ENCODE measurements at regions not wholly inside any gene's neighbourhood (a gene's known extent, or its start where the extent isn't known, plus 50 kb on each side); places are given as distances from the start of the nearest gene placed in this dataset.
"Not testable (repeated sequence)": the region's sequence is repeated elsewhere in the genome, so short reads cannot be mapped to it uniquely, and the experiment has no call there.

DNA sequence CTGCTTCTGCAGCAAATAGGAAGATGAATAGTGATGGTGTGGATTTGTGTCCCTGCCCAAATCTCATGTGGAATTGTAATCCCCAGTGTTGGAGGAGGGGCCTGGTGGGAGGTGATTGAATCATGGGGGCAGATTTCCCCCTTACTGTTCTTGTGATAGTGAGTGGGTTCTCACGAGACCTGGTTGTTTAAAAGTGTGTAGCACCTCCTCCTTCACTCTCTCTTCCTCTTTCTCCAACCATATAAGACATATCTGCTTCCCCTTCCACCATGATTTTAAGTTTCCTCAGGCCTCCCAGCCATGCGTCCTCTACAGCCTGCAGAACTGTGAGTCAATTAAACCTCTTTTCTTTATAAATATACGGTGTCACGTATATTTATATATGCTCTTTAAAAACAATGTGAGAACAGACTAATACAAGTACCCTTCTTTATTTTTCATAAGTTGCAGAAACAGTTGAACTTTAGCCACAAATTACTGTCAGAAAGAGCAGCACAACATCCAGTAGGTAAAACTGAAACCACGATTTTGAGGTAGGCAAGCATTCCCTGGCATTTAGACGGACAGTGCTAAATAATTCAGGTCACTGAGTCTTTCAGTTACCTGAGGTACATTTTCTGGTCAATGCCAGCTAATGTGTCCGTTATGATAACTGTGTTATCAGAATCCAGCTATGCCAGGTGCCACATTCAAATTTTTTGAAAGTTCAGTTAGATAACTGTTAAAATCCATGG lies 79.3 kb upstream of the SPEF2 start:
- no peak for DNase-seq (ENCODE audit: low read depth)
- TF ChIP-seq, protein P1, sequence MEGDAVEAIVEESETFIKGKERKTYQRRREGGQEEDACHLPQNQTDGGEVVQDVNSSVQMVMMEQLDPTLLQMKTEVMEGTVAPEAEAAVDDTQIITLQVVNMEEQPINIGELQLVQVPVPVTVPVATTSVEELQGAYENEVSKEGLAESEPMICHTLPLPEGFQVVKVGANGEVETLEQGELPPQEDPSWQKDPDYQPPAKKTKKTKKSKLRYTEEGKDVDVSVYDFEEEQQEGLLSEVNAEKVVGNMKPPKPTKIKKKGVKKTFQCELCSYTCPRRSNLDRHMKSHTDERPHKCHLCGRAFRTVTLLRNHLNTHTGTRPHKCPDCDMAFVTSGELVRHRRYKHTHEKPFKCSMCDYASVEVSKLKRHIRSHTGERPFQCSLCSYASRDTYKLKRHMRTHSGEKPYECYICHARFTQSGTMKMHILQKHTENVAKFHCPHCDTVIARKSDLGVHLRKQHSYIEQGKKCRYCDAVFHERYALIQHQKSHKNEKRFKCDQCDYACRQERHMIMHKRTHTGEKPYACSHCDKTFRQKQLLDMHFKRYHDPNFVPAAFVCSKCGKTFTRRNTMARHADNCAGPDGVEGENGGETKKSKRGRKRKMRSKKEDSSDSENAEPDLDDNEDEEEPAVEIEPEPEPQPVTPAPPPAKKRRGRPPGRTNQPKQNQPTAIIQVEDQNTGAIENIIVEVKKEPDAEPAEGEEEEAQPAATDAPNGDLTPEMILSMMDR (conservative IDR thresholded peaks at IDR 0.05; ENCODE audit: control insufficient read depth, insufficient read depth, low read depth, low read length), result no peak
- H3K4me3 ChIP-seq (ENCODE audit: control insufficient read depth, low read depth, low read length), result no peak overlapping the region

DNA sequence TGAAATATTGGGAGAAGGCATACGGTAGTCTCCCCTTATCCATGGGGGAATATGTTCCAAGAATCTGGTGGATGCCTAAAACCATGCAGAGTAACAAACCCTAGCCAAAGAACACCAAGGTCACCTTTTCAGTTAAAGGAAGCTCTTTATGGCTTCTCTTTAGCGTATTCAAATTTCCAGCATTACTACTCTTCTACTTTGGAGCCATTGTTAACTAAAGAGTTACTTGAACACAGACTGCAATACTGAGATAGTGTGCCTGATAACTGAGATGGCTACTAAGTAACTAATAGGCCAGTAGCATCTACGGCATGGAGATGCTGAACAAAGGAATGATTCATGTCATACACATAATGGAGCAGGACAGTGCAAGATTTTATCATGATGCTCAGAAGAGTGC lies 84.5 kb upstream of the SPEF2 start:
- TF ChIP-seq, protein P1 (conservative IDR thresholded peaks at IDR 0.05; ENCODE audit: control insufficient read depth, insufficient read depth, low read depth, low read length), result no peak
- H3K4me3 ChIP-seq (ENCODE audit: control insufficient read depth, low read depth, low read length), result no peak overlapping the region
- DNase-seq (ENCODE audit: low read depth), result no peak

GRCh38 chr5:35531553-35531952 lies 86.1 kb upstream of the SPEF2 start:
- H3K4me3 ChIP-seq (ENCODE audit: control insufficient read depth, low read depth, low read length); DNase-seq (ENCODE audit: low read depth): not testable (repeated sequence)

DNA sequence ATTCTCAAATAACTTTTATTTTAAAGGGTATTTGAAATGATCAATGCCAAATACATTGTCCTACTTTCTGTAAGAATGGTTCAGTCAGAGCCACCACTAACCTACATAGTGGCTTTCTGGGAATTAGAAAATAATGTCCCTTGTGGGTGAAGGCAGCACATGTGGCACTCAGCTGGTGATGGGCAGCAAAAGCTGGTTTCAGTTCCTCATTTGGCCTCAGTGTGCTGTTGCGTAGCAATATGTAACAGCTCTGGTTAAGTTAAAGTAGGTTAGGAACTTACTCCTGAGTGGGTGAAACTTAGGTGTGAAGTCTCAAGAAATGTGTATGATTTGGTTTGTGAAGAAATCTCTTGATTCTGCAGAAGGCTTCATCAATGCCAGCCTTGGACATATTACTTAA lies 99.6 kb upstream of the SPEF2 start:
- DNase-seq (ENCODE audit: low read depth), result no peak
- TF ChIP-seq, protein P1 (conservative IDR thresholded peaks at IDR 0.05; ENCODE audit: control insufficient read depth, insufficient read depth, low read depth, low read length), result no peak

GRCh38 chr5:35516271-35516670 lies 101.4 kb upstream of the SPEF2 start:
- TF ChIP-seq, protein P1 (conservative IDR thresholded peaks at IDR 0.05; ENCODE audit: control insufficient read depth, insufficient read depth, low read depth, low read length), result no peak

More for the DNA sequence above, 99.6 kb upstream of the SPEF2 start:
- H3K4me3 ChIP-seq (ENCODE audit: control insufficient read depth, low read depth, low read length), result no peak overlapping the region

GRCh38 chr5:35513612-35514011 lies 104.1 kb upstream of the SPEF2 start:
- no peak for DNase-seq (ENCODE audit: low read depth)
- TF ChIP-seq, protein P1 (conservative IDR thresholded peaks at IDR 0.05; ENCODE audit: control insufficient read depth, insufficient read depth, low read depth, low read length), result no peak
- H3K4me3 ChIP-seq (ENCODE audit: control insufficient read depth, low read depth, low read length), result no peak overlapping the region

More at GRCh38 chr5:35516271-35516670, 101.4 kb upstream of the SPEF2 start:
- no peak overlapping the region for H3K4me3 ChIP-seq (ENCODE audit: control insufficient read depth, low read depth, low read length)
- DNase-seq (ENCODE audit: low read depth), result no peak

DNA sequence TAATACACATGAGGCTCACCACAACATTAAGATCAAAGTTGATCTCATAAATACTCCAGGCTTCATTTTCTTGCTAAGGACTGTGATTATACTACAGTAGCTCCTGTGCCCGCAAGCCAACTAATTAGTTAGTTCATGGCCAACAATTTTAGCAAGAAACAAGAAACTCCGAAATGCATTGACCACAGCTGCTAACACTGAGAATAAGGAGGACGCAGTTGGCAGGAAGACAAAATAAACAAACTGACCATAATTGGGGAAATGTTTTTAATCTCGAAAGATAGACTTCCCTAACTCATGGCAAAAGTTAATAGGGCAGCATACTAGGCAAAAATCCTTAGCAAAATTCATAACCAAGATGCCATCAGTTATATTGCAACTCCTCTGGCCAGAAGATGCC lies 115.5 kb upstream of the SPEF2 start:
- H3K4me3 ChIP-seq (ENCODE audit: control insufficient read depth, low read depth, low read length), result no peak overlapping the region
- TF ChIP-seq, protein P1 (conservative IDR thresholded peaks at IDR 0.05; ENCODE audit: control insufficient read depth, insufficient read depth, low read depth, low read length), result no peak
- DNase-seq (ENCODE audit: low read depth), result no peak

All from fibroblast of mammary gland (primary cell).